ENCODE measurements at regions not wholly inside any gene's neighbourhood (a gene's known extent, or its start where the extent isn't known, plus 50 kb on each side); places are given as distances from the start of the nearest gene placed in this dataset.

DNA sequence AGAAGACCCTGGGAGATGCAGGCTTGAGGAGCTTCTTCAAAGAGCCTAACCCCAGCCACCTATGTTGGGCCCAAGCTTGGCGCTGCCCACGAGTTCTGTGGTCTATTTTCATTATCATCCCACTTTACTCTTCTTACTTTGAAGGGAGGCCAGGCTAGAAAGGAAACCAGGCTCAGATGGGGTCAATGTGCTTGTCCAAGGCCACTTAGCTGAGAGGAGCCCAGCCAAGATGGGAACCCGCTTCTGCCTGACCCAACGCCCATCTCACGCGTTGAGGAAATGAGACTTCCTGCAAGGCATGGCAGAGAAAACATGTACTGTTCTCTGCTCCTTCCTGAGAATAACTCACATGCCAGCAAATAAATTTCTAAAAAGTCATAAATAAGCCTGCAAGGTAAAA, 486.3 kb upstream of the PROK2 start:
- TF ChIP-seq, protein P1, sequence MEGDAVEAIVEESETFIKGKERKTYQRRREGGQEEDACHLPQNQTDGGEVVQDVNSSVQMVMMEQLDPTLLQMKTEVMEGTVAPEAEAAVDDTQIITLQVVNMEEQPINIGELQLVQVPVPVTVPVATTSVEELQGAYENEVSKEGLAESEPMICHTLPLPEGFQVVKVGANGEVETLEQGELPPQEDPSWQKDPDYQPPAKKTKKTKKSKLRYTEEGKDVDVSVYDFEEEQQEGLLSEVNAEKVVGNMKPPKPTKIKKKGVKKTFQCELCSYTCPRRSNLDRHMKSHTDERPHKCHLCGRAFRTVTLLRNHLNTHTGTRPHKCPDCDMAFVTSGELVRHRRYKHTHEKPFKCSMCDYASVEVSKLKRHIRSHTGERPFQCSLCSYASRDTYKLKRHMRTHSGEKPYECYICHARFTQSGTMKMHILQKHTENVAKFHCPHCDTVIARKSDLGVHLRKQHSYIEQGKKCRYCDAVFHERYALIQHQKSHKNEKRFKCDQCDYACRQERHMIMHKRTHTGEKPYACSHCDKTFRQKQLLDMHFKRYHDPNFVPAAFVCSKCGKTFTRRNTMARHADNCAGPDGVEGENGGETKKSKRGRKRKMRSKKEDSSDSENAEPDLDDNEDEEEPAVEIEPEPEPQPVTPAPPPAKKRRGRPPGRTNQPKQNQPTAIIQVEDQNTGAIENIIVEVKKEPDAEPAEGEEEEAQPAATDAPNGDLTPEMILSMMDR (IDR thresholded peaks at IDR 0.05 in 4 of 5, conservative IDR thresholded peaks at IDR 0.05 in 1 of 5), result no peak
- TF ChIP-seq POLR2A (IDR thresholded peaks at IDR 0.05), result no peak

All from gastrocnemius medialis (tissue), 4 donors.